GM19463 (cell line): ENCODE measurements at regions not wholly inside any gene's neighbourhood (a gene's known extent, or its start where the extent isn't known, plus 50 kb on each side); places are given as distances from the start of the nearest gene placed in this dataset.

Source experiments
- ATAC-seq: cut with Tn5 transposase; IDR thresholded peaks from one replicate; pipeline ENCODE4 v1.9.1; 2021; ENCODE audit warnings: mild to moderate bottlenecking, moderate library complexity; ENCODE audit not compliant: unreplicated experiment

DNA sequence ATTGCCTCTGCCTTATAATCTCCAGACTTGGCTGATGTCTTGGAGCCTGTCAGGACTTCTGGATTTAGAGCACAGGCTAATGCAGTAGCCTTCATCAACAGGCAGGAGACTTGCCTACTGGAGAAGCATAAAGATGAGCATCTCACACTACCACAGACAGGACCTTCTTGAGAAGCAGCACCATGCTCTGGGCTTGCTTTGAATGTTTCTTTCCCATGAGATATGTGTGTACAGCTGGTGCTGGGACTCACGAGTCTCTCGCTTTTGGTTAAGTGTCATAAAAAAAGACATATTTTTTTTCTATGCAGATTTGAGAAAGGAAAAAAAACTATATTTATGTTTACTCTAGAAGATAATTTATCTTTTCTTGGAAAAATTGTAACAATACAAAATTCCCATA lies 671.3 kb downstream of the MRPL39 start:
- no peak for ATAC-seq

GRCh38 chr21:24910591-24910990 lies 696.7 kb downstream of the MRPL39 start:
- ATAC-seq, result no peak

DNA sequence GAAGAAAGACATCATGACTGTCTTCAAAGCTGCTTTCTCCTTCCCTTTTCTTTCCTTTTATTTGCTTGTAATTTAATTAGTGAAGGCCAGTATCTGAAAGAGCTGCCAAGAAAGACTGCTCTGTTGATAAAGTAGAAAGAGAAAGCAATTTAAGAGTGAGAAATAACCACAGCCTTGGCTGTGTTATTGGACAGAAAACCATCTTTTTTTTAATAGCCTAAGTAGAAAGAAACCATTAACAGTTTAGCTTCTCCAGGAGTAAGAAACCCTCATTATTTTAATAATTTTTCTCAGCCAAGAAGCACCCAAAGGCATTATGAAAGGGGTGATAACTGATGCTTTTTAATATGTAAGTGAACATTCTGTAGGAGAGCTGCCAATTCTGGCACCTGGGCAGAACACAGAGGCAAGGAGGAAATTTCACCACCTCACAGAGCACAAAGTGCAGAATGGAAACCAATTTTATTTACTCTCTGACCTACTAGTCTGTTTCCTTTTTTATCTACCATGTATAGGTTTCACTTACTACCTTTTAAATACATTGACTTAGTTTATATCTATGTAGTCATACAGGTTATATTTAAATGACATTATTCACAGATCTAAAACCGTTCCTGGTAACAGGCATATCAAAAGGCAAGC lies 703.2 kb downstream of the MRPL39 start:
- ATAC-seq, result peak; percentile 54

- ATAC-seq, result peak; percentile 52
These were observed 708.1 kb downstream of the MRPL39 start for GRCh38 chr21:24899138-24899537.

DNA sequence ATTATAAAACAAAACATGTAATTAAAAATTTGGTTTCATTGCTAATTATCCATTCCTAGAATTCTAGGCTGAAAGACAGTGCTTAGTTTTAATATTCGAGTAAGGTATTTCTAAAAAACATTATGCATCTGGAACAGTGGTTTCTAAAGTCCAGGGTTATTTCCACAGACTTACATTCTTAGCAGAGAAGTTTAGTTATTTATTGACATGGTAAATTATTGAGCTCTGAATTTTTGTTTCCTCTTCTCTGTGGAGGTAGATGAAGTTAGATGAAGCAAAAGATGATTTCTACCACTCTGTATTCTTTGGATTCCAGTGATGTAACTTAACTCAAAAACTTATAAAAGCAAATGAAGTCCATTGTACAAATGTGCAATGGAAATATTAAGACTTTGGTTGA lies 709.4 kb downstream of the MRPL39 start:
- ATAC-seq, result peak; percentile 37

DNA sequence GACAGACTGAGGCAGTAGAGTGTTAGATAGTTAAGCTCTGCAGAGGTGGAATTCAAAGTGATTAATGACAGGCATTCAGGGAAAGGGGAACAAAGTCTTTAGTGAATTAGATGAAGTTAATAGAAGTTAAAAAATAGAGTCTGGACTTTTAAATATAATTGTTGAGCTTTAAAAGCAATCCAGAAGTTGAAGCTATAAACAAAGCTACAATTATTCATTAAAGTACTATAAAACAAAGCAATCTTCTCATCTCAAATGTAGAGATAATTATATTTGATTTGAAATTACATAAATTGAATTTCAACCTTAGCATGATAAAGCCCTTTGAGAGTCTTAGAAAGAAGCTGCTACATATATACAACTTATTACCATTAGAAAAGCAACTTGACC lies 710.6 kb downstream of the MRPL39 start:
- ATAC-seq, result no peak

- peak; percentile 77 for ATAC-seq
These were observed 711.2 kb downstream of the MRPL39 start for GRCh38 chr21:24895885-24896734.

- no peak for ATAC-seq
These were observed 713.0 kb downstream of the MRPL39 start for GRCh38 chr21:24894324-24894723.

DNA sequence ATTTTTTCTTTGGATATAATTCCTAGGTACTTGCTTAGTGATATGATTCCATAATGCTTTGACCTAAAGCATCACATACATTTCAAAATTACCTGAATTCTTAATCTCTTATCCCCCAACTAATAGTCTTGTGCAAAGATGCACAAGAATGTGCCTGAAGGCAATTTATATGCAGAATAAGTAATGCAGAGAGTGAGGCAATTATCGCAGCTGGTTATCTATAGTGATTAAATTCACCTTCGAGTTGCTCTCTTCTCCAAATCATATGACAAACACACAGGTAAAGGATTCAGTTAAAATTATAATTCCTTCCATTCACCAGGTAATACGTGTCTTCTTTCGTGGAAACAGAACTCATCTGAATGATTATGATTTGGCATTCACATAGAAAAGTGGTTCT lies 717.3 kb downstream of the MRPL39 start:
- ATAC-seq, result no peak

GRCh38 chr21:24881506-24881905 lies 725.8 kb downstream of the MRPL39 start:
- ATAC-seq, result no peak

- no peak for ATAC-seq
These were observed 736.6 kb downstream of the MRPL39 start for GRCh38 chr21:24870633-24871032.

GRCh38 chr21:24869862-24870261 lies 737.4 kb downstream of the MRPL39 start:
- no peak for ATAC-seq

- ATAC-seq, result no peak
These were observed 739.2 kb downstream of the MRPL39 start for GRCh38 chr21:24868117-24868516.

- no peak for ATAC-seq
These were observed 745.8 kb downstream of the MRPL39 start for GRCh38 chr21:24861471-24861870.

DNA sequence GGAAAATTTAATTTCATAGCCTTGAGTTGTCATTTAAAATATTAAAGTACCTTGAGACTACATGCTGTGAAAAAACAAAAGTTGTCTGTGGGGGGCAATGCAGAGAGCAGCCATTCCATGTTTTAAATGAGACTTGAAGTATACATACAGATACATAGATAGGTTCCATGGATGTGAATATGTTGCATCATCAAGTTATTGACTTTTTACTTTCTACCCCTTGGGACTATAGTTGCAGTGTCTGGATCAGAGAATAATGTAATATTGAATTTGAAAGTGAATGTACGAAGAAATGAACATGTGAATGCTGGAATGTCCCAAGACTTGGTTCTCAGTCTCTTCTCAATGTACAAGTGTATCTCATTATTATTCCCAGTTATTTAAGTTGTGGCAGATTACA lies 751.0 kb downstream of the MRPL39 start:
- no peak for ATAC-seq

- ATAC-seq, result no peak
These were observed 754.6 kb downstream of the MRPL39 start for GRCh38 chr21:24852610-24853195.

GRCh38 chr21:24850121-24850520 lies 757.2 kb downstream of the MRPL39 start:
- ATAC-seq, result no peak

GRCh38 chr21:24844671-24845070 lies 762.6 kb downstream of the MRPL39 start:
- no peak for ATAC-seq

DNA sequence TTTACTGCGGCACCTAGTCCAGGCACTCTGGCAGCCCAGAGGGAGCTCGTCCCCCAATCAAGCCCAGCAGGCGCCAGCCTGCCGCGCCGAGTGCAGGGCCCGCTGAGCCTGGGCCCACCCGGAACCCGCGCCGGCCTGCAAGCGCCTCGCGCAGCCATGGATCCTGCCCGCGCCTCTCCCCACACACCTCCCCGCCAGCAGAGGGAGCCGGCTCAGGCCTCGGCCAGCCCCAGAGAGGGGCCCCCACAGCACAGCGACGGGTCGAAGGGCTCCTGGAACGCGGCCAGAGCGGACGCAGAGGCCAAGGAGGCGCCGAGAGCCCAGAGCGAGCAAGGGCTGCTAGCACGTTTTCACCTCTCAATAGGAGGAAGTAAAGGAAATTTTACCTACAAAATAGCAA lies 767.0 kb downstream of the MRPL39 start:
- no peak for ATAC-seq

DNA sequence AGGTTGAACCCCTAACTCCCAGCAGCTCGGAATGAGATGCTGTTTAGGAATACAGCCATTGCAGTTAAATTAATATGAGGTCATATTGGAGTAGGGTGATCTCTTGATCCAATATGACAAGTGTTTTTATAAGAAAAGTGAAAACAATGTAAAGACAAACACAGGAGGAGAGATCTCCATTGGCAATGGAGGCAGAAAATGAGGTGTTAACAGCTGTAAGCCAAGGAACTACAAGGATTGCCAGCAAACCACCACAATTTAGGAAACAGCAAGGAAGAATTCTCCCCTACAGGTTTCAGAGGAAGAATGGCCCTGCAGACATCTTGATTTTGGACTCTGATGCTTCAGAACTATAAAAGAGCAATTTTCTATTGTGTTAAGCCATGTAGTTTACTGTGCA lies 774.3 kb downstream of the MRPL39 start:
- ATAC-seq, result no peak

DNA sequence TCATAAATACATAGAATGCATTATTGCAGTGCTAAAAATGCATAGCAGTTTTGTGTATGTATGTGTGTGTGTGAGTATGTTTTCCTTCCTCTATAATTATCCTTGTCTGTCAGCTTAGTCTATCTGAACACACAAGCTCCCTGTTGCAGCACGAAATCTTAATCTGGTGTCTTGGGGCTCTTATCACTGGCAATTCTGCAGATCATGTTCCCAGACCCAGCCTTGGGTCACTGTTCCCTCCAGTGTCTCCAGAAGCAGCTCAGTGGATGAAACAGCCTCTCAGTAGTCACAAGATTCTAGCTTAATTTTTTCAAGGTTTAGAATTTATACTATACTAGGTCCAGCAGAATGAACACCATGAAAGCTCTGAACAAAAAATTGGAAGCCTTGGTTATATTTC lies 777.9 kb downstream of the MRPL39 start:
- no peak for ATAC-seq

GRCh38 chr21:24826822-24827221 lies 780.5 kb downstream of the MRPL39 start:
- ATAC-seq, result no peak
